Breast epithelium (tissue), 4 donors: ENCODE measurements at regions not wholly inside any gene's neighbourhood (a gene's known extent, or its start where the extent isn't known, plus 50 kb on each side); places are given as distances from the start of the nearest gene placed in this dataset.

Experiments
- DNase-seq, 2 donors: peaks; one replicate each; pipeline ENCODE4 v3.0.0-alpha.2; 2019; ENCODE audit warnings: low spot score in 2 of 2
- H3K27ac ChIP-seq, 2 donors: fragments of 200-600 bp; sonication (generic) in 1 of 2; one replicate each; pipeline ENCODE4 v1.5.1; 2016 to 2019; ENCODE audit warnings: mild to moderate bottlenecking in 1 of 2
- H3K27me3 ChIP-seq, 2 donors: fragments of 200-600 bp; sonication (generic) in 1 of 2; one replicate each; pipeline versions ENCODE4 v1.5.1 to v1.6.0; 2017 to 2019; ENCODE audit warnings: control low read depth in 1 of 2, mild to moderate bottlenecking in 1 of 2
- H3K36me3 ChIP-seq: fragments of 200-600 bp; one replicate; pipeline ENCODE4 v1.5.1; 2019
- H3K4me1 ChIP-seq, 2 donors: fragments of 200-600 bp; sonication (generic); one replicate each; pipeline ENCODE4 v1.5.1; 2016 to 2019; ENCODE audit warnings: control low read depth in 1 of 2
- H3K4me3 ChIP-seq, 3 donors: fragments of 200-600 bp; sonication (generic); 1 replicate in 2 of 3; 2 replicates in 1 of 3; pipeline ENCODE4 v1.5.1; 2016 to 2019; ENCODE audit warnings: mild to moderate bottlenecking in 3 of 3, moderate library complexity in 2 of 3
- H3K9me3 ChIP-seq, 2 donors: fragments of 200-600 bp; sonication (generic) in 1 of 2; one replicate each; pipeline ENCODE4 v1.5.1; 2016 to 2019; ENCODE audit warnings: control low read depth in 1 of 2
- POLR2A ChIP-seq: fragments of 450-650 bp; IDR thresholded peaks from one replicate; pipeline ENCODE4 v1.6.1; 2016; ENCODE audit warnings: antibody characterized with exemption, mild to moderate bottlenecking, moderate library complexity
- POLR2AphosphoS5 ChIP-seq, 3 donors: sonication (generic); formaldehyde crosslinking; IDR thresholded peaks; one replicate each; pipeline ENCODE4 v1.6.1; 2017; ENCODE audit warnings: antibody characterized with exemption in 3 of 3
- intact Hi-C: fragments of 100-400 bp; cut with DNase I; formaldehyde crosslinking; loops from one replicate; pipeline ENCODE4 v1.15.1; 2023; ENCODE audit warnings: low total_unique reads
- TF ChIP-seq, protein P1 (sequence below), 3 donors: fragments of 450-650 bp; IDR thresholded peaks; one replicate each; pipeline ENCODE4 v1.5.1; 2016 to 2017; ENCODE audit warnings: antibody characterized with exemption in 3 of 3, mild to moderate bottlenecking in 3 of 3, moderate library complexity in 3 of 3

DNA sequence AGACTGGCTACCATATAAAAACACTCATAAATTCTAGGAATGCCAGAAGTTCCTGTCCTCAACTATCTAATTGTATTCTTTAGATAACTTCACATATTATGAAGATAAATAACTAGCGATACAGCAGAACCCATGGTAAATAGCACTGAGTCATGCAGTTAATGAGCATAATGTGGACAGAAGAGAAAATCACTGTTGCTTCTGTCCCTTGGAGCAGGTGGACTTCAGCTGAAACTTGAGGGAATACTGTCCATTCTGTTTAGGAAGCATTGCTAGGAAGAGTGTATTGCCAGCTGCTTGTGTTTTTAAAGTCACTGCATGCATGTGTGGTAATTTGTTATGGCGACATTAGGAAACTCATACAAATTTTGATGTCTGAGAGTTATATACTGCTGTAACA, 854.4 kb downstream of the LTN1 start:
- Histone ChIP-seq H3K27ac (no peak overlapping the region), H3K27me3 (no peaks in the 10 kb centered on the region), H3K9me3 (peaks cover 0 to 9% of the 10 kb centered on the region in 2 donors), H3K4me3 (no peak overlapping the region), H3K4me1 (no peaks in the 10 kb centered on the region), H3K36me3 (no peaks in the 10 kb centered on the region)
- intact Hi-C loops, result no loop called here
- DNase-seq, result no peak
- TF ChIP-seq, protein P1, sequence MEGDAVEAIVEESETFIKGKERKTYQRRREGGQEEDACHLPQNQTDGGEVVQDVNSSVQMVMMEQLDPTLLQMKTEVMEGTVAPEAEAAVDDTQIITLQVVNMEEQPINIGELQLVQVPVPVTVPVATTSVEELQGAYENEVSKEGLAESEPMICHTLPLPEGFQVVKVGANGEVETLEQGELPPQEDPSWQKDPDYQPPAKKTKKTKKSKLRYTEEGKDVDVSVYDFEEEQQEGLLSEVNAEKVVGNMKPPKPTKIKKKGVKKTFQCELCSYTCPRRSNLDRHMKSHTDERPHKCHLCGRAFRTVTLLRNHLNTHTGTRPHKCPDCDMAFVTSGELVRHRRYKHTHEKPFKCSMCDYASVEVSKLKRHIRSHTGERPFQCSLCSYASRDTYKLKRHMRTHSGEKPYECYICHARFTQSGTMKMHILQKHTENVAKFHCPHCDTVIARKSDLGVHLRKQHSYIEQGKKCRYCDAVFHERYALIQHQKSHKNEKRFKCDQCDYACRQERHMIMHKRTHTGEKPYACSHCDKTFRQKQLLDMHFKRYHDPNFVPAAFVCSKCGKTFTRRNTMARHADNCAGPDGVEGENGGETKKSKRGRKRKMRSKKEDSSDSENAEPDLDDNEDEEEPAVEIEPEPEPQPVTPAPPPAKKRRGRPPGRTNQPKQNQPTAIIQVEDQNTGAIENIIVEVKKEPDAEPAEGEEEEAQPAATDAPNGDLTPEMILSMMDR (IDR thresholded peaks at IDR 0.05), result no peak
- TF ChIP-seq POLR2AphosphoS5 (IDR thresholded peaks at IDR 0.05) (no peak), POLR2A (no peak)

DNA sequence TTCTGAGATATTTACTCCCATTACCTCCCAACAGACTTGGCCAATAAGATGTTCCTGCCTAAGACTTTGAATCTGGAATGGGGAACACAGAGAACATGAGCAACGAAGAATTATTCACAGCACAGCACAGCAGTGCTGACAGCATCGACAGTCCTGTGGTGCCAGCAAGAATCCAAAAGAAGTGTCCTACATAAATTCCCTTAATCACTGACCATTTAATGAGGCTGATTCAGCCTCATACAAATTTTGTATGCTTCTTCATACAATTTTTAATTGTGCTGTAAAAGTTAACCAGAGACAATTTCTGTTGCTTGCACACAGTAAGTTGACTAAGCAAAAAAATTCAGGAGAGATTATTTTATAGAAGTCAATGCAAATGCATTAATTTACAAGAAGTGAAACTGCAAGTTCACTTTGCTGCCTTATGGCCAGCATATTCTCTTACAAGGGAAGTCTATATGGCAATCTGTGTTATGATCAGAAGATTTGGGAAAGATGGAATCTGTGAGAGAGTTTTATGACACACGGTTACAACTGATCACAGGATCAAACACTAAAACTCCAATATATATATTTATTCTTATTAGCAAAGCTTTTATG, 855.9 kb downstream of the LTN1 start:
- TF ChIP-seq POLR2AphosphoS5 (IDR thresholded peaks at IDR 0.05), result no peak
- TF ChIP-seq POLR2A, result no peak
- TF ChIP-seq, protein P1 (IDR thresholded peaks at IDR 0.05), result no peak
- H3K4me3 ChIP-seq, result no peak overlapping the region
- no peak for DNase-seq

DNA sequence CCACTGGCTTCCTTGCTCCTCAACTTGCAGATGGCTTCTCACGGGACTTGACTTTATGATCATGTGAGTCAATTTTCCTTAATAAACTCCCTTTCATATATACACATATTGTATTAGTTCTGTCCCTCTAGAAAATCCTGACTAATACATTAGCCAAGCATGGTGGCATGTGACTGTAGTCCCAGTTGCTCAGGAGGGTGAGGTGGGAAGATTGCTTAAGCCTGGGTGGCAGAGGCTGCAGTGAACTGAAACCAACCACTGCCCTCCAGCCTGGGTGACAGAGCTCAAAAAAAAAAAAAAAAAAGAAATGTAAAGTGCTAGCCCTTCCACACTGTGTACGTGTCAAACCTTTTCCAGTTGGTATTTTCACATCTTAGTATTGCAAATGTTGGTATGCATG, 857.0 kb downstream of the LTN1 start:
- Histone ChIP-seq H3K9me3 (peaks cover 10 to 31% of the 10 kb centered on the region in 2 donors), H3K27ac (no peak overlapping the region), H3K27me3 (no peaks in the 10 kb centered on the region), H3K36me3 (no peaks in the 10 kb centered on the region), H3K4me3 (no peak overlapping the region), H3K4me1 (no peaks in the 10 kb centered on the region)
- no peak for DNase-seq
- intact Hi-C loops, result no loop called here
- TF ChIP-seq, protein P1 (IDR thresholded peaks at IDR 0.05), result no peak
- no peak for TF ChIP-seq POLR2AphosphoS5 (IDR thresholded peaks at IDR 0.05)
- TF ChIP-seq POLR2A, result no peak

More for the DNA sequence above, 855.9 kb downstream of the LTN1 start:
- Histone ChIP-seq H3K4me1 (no peaks in the 10 kb centered on the region), H3K9me3 (peaks cover 0 to 20% of the 10 kb centered on the region in 2 donors), H3K27ac (no peak overlapping the region), H3K27me3 (no peaks in the 10 kb centered on the region), H3K36me3 (no peaks in the 10 kb centered on the region)
- intact Hi-C loops, result no loop called here

DNA sequence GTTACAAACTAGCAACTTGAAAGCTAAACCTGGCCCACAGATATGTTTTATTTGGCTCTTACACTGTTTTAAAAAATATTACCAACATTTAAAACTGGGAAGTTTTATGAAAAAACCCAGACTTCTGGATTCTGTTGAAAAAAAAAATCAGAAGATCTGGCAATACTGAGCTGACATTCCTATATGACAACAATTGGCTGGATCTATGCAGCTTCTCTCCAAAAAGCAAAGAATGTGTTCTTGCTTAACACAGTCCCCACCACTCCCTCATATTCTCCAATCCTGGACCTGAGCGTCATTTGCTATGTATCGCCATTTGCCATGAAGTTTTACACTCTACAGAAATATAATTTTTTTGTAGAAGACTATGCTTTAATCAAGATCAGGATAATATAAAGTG, 859.6 kb downstream of the LTN1 start:
- peaks cover 10 to 22% of the 10 kb centered on the region in 2 donors for H3K9me3 ChIP-seq
- H3K4me3 ChIP-seq, result no peak overlapping the region
- H3K27me3 ChIP-seq, result no peaks in the 10 kb centered on the region
- H3K36me3 ChIP-seq, result no peaks in the 10 kb centered on the region
- TF ChIP-seq, protein P1 (IDR thresholded peaks at IDR 0.05), result no peak
- no peak for TF ChIP-seq POLR2AphosphoS5 (IDR thresholded peaks at IDR 0.05)
- TF ChIP-seq POLR2A, result no peak
- no peaks in the 10 kb centered on the region for H3K4me1 ChIP-seq
- intact Hi-C loops, result no loop called here
- DNase-seq, result no peak
- no peak overlapping the region for H3K27ac ChIP-seq

DNA sequence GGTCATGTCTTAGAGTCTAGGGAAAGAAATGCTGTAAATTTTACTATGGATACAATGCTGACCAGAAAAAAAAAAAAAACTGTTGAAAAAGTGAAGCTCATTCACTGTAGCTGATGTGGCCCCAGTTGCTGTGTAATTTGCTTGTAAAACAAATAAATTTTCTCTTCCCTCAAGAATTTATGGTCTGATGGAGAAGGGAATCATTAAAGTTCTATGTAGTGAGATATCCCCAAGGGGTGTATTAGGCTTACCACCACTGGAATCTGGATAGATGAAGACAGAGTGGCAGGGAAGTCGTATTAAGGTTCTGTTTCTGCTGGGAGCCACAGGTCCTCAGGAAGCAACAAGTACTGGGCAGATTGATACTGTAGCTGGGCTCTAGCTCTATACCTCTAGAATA, 860.0 kb downstream of the LTN1 start:
- intact Hi-C loops, result no loop called here
- Histone ChIP-seq H3K9me3 (peaks cover 10 to 22% of the 10 kb centered on the region in 2 donors), H3K4me3 (no peak overlapping the region), H3K27ac (no peak overlapping the region), H3K4me1 (no peaks in the 10 kb centered on the region), H3K36me3 (no peaks in the 10 kb centered on the region), H3K27me3 (no peaks in the 10 kb centered on the region)
- DNase-seq, result no peak
- TF ChIP-seq POLR2A (no peak), POLR2AphosphoS5 (IDR thresholded peaks at IDR 0.05) (no peak)
- TF ChIP-seq, protein P1 (IDR thresholded peaks at IDR 0.05), result no peak
